Body of pancreas (tissue), 4 donors: ENCODE measurements at regions not wholly inside any gene's neighbourhood (a gene's known extent, or its start where the extent isn't known, plus 50 kb on each side); places are given as distances from the start of the nearest gene placed in this dataset.

Experiments used
- ATAC-seq: fragments of 150-250 bp; one replicate; pipeline ENCODE4 v1.9.1; 2016
- DNase-seq, 4 donors: peaks; one replicate each; pipeline ENCODE4 v3.0.0-alpha.2; 2019
- H3K27ac ChIP-seq, 4 donors: fragments of 200-600 bp; sonication (generic); 1 replicate in 3 of 4; 2 replicates in 1 of 4; pipeline versions ENCODE4 v1.5.1 to v1.6.1; 2016 to 2019; ENCODE audit warnings: mild to moderate bottlenecking in 1 of 4, mixed read lengths in 1 of 4, moderate library complexity in 1 of 4
- H3K27me3 ChIP-seq, 2 donors: fragments of 200-600 bp; sonication (generic); one replicate each; pipeline ENCODE4 v1.6.0; 2016; ENCODE audit warnings: mild to moderate bottlenecking in 1 of 2
- H3K36me3 ChIP-seq, 2 donors: fragments of 200-600 bp; sonication (generic); replicated peaks in 1 of 2; 2 replicates each; pipeline ENCODE4 v1.5.1; 2016; ENCODE audit warnings: low read depth in 2 of 2; ENCODE audit not compliant: insufficient read depth in 1 of 2
- H3K4me1 ChIP-seq: fragments of 200-600 bp; sonication (generic); one replicate; pipeline ENCODE4 v1.6.0; 2016
- H3K4me3 ChIP-seq, 2 donors: fragments of 200-600 bp; sonication (generic); 1 replicate in 1 of 2; 2 replicates in 1 of 2; pipeline ENCODE4 v1.5.1; 2016 to 2019
- H3K9me3 ChIP-seq, 3 donors: fragments of 200-600 bp; sonication (generic); 1 replicate in 2 of 3; 2 replicates in 1 of 3; pipeline ENCODE4 v1.5.1; 2016
- POLR2A ChIP-seq, 3 donors: fragments of 450-650 bp; IDR thresholded peaks; one replicate each; pipeline ENCODE4 v1.6.1; 2016; ENCODE audit warnings: antibody characterized with exemption in 3 of 3, mild to moderate bottlenecking in 2 of 3
- WGBS, 2 donors: methylation state at CpG; one replicate each; pipeline ENCODE4 v1.1.5; 2017; 5-methylcytosine and 5-hydroxymethylcytosine counted together
- intact Hi-C: fragments of 100-400 bp; cut with DNase I; formaldehyde crosslinking; loops from one replicate; pipeline ENCODE4 v1.15.1; 2023
- TF ChIP-seq, protein P1 (sequence below), 7 experiments: fragments of 450-650 bp in 4 of 7; fragments of 200-600 bp in 3 of 7; sonication (generic) in 3 of 7; IDR thresholded peaks; one replicate each; pipeline ENCODE4 v1.5.1; 2016 to 2019; ENCODE audit warnings: antibody characterized with exemption in 7 of 7

DNA sequence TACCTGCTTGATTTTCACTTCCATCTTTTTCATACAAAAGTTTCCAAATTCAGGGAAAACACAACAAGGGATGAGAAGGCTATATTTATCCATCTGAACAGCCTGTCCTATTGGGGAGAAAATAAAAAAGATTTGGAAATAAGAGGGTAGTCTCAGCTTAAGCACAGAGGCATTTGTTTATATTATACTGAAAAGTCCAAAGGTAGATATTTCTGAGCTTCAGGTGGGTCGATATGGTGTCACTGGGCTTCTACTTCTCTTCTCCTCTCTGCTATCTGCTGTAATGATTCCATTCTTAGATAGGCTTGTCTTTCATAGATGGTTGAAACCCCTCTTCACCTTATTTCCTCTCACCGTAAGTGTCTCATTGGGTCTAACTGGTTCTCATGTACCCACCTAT lies 337.0 kb downstream of the INSC start:
- Histone ChIP-seq H3K9me3 (no peaks in the 10 kb centered on the region), H3K27ac (no peak overlapping the region), H3K36me3 (no peaks in the 10 kb centered on the region), H3K4me1 (no peaks in the 10 kb centered on the region), H3K4me3 (no peak overlapping the region), H3K27me3 (no peaks in the 10 kb centered on the region)
- 83 to 87% methylated on average over 2 of the region's 2 CpGs for WGBS, 2 donors
- ATAC-seq (no peak), DNase-seq (no peak)
- intact Hi-C loops, result no loop called here
- TF ChIP-seq, protein P1, sequence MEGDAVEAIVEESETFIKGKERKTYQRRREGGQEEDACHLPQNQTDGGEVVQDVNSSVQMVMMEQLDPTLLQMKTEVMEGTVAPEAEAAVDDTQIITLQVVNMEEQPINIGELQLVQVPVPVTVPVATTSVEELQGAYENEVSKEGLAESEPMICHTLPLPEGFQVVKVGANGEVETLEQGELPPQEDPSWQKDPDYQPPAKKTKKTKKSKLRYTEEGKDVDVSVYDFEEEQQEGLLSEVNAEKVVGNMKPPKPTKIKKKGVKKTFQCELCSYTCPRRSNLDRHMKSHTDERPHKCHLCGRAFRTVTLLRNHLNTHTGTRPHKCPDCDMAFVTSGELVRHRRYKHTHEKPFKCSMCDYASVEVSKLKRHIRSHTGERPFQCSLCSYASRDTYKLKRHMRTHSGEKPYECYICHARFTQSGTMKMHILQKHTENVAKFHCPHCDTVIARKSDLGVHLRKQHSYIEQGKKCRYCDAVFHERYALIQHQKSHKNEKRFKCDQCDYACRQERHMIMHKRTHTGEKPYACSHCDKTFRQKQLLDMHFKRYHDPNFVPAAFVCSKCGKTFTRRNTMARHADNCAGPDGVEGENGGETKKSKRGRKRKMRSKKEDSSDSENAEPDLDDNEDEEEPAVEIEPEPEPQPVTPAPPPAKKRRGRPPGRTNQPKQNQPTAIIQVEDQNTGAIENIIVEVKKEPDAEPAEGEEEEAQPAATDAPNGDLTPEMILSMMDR (IDR thresholded peaks at IDR 0.05), result no peak
- no peak for TF ChIP-seq POLR2A (IDR thresholded peaks at IDR 0.05)

DNA sequence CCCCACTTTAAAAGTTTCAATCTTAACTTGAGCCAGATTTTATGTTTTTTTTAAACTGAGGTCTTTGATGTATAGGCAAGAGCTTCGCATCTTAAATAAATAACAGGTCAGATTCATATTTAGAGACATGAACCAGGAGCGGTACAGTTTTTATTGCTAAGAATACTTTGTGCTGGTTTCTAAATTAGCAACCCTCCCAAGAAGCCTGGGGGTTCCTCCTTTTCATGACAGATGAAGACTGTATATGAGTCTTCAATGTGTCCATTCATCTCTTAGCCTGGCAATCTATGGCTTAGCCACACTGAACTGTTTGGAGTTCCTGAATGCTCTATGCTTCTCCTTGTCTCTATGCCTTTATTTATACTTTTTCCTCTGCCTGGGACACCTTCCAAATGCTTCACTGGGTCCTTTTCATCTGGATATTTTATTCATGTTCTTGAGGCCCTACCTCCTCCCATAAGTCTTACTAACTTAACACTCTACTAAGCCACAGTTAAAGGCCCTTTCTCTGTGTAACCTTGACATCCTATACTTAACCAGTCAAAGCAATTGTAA lies 338.6 kb downstream of the INSC start:
- H3K27ac ChIP-seq, result no peak overlapping the region
- H3K9me3 ChIP-seq, result no peaks in the 10 kb centered on the region
- intact Hi-C loops, result no loop called here
- ATAC-seq (no peak), DNase-seq (no peak)
- no peak overlapping the region for H3K4me3 ChIP-seq
- no peaks in the 10 kb centered on the region for H3K27me3 ChIP-seq
- WGBS, 2 donors, result 91 to 93% methylated on average over 2 of the region's 2 CpGs
- no peaks in the 10 kb centered on the region for H3K4me1 ChIP-seq
- TF ChIP-seq POLR2A (IDR thresholded peaks at IDR 0.05), result no peak
- TF ChIP-seq, protein P1 (IDR thresholded peaks at IDR 0.05), result no peak
- H3K36me3 ChIP-seq, result no peaks in the 10 kb centered on the region

DNA sequence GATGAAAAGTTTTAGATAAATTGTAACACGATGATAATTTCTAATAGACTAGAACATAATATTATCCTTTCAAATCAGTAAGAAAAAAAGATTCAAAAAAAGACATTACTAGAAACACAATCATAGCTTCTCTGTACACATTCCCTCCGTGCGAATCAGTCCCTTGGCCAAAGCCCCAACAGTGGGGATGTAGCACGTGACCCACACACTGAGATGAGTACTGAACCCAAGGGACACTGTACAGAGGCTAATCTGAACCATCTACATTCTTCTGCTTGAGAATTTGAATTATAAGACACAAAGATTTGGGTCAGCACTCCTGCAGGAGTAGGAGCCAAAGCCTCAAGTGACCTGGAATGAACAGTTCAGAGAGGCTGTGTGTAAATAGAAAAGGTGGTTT lies 353.7 kb downstream of the INSC start:
- DNase-seq (no peak), ATAC-seq (no peak)
- no peak overlapping the region for H3K4me3 ChIP-seq
- no peaks in the 10 kb centered on the region for H3K27me3 ChIP-seq
- no peaks in the 10 kb centered on the region for H3K4me1 ChIP-seq
- WGBS, 2 donors, result 77 to 80% methylated on average over 4 of the region's 4 CpGs
- no peak overlapping the region for H3K27ac ChIP-seq
- intact Hi-C loops, result no loop called here
- no peak for TF ChIP-seq POLR2A (IDR thresholded peaks at IDR 0.05)
- TF ChIP-seq, protein P1 (IDR thresholded peaks at IDR 0.05), result no peak
- H3K36me3 ChIP-seq, result no peaks in the 10 kb centered on the region
- H3K9me3 ChIP-seq, result no peaks in the 10 kb centered on the region

DNA sequence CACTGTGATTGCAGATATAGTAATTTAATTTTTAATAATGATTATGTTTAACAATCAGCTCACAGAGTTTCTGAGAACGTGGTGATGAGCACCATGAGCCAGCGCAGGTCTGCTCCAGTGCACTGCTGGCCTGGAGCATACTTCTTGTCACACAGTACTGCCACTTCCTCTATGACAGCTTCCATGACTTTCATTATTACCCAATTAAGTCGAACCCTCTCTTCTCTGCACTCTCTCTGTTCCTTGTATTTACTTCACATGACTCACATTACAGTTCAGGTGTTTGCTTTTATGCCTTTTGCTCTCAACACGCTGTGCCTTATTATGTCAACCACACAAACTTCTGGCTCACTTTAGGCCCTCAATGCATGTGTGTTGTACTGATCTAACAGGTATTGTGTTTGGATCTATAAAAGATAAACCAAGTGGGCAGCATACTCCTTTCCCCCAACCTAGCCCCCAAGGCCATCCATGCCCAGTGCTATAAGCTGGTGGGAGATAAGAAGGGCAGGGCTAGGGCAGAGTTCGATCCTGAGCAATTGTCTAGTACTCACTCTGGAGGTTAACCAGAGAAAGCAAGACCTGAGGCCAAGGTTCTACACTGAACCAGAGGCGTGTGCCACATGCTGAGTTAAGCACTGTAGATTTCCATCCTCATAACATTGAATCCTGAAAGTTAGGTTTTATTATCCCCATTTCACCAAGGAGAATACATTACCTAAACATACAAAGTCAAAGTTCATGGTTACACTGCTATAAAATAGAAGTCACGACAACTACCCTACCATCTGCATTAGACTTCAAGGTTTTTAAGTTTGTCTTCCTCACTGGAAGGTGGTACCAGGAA lies 356.5 kb downstream of the INSC start:
- TF ChIP-seq, protein P1 (IDR thresholded peaks at IDR 0.05), result no peak
- TF ChIP-seq POLR2A (IDR thresholded peaks at IDR 0.05), result no peak
- no peaks in the 10 kb centered on the region for H3K36me3 ChIP-seq
- H3K4me3 ChIP-seq, result no peak overlapping the region
- ATAC-seq (no peak), DNase-seq (no peak)
- 72% methylated on average over 7 of the region's 7 CpGs for WGBS, 2 donors
- H3K27me3 ChIP-seq, result no peaks in the 10 kb centered on the region
- no peak overlapping the region for H3K27ac ChIP-seq
- intact Hi-C loops, result no loop called here
- no peaks in the 10 kb centered on the region for H3K4me1 ChIP-seq
- H3K9me3 ChIP-seq, result no peaks in the 10 kb centered on the region
